ENCODE measurements at regions not wholly inside any gene's neighbourhood (a gene's known extent, or its start where the extent isn't known, plus 50 kb on each side); places are given as distances from the start of the nearest gene placed in this dataset.
A peak's percentile ranks its signal among the peaks of the same experiment; 100 is the strongest.

GRCh38 chr10:55019439-55019838 lies 218.4 kb upstream of the PCDH15 start:
- H2AFZ ChIP-seq (ENCODE audit: low read depth, low read length) = no peak overlapping the region
- peaks cover under 1% of the 10 kb centered on the region for H3K4me1 Mint-ChIP-seq (ENCODE audit: low read depth, unreplicated experiment)

GRCh38 chr10:55013318-55013717 lies 212.3 kb upstream of the PCDH15 start:
- Mint-ChIP-seq H3K27ac (ENCODE audit: unreplicated experiment) (no peak overlapping the region), H3K4me3 (ENCODE audit: unreplicated experiment) (no peak overlapping the region), H3K9me3 (ENCODE audit: unreplicated experiment) (no peaks in the 10 kb centered on the region), H3K27me3 (ENCODE audit: low read depth, unreplicated experiment) (no peaks in the 10 kb centered on the region), H3K36me3 (ENCODE audit: low read depth, unreplicated experiment) (no peaks in the 10 kb centered on the region), H3K4me1 (ENCODE audit: low read depth, unreplicated experiment) (no peaks in the 10 kb centered on the region)
- H3K27me3 ChIP-seq (ENCODE audit: insufficient read depth, low read length) = no peaks in the 10 kb centered on the region
- no peak overlapping the region for H3K4me2 ChIP-seq (ENCODE audit: low read length)
- H3K4me1 ChIP-seq (ENCODE audit: insufficient read depth, low read length) = no peaks in the 10 kb centered on the region
- no peak overlapping the region for H3K9ac ChIP-seq (ENCODE audit: low read length)
- H3K9me3 ChIP-seq (ENCODE audit: insufficient read depth, low read depth, low read length) = no peaks in the 10 kb centered on the region
- H3K4me3 ChIP-seq (ENCODE audit: insufficient read depth, low read depth, low read length) = no peak overlapping the region
- TF ChIP-seq CTCF (IDR thresholded peaks at IDR 0.05; ENCODE audit: insufficient read depth, low read depth, low read length) (no peak), EZH2 (IDR thresholded peaks at IDR 0.05; ENCODE audit: insufficient read depth, low read length) (no peak)
- H4K20me1 ChIP-seq (ENCODE audit: insufficient read depth, low read length) = no peaks in the 10 kb centered on the region
- H2AFZ ChIP-seq (ENCODE audit: low read depth, low read length) = no peak overlapping the region
- no peaks in the 10 kb centered on the region for H3K79me2 ChIP-seq (ENCODE audit: insufficient read depth, low read length)
- no peaks in the 10 kb centered on the region for H3K36me3 ChIP-seq (ENCODE audit: insufficient read depth, low read length)
- no peak for FAIRE-seq
- DNase-seq (ENCODE audit: low read depth) = no peak
- no peak overlapping the region for H3K27ac ChIP-seq (ENCODE audit: low read depth, low read length)

More at GRCh38 chr10:55019439-55019838, 218.4 kb upstream of the PCDH15 start:
- H3K9ac ChIP-seq (ENCODE audit: low read length) = no peak overlapping the region
- no peaks in the 10 kb centered on the region for H3K4me1 ChIP-seq (ENCODE audit: insufficient read depth, low read length)
- H3K27me3 ChIP-seq (ENCODE audit: insufficient read depth, low read length) = no peaks in the 10 kb centered on the region
- H3K4me3 ChIP-seq (ENCODE audit: insufficient read depth, low read depth, low read length) = no peak overlapping the region
- peak; percentile 58 for DNase-seq (ENCODE audit: low read depth)
- no peaks in the 10 kb centered on the region for H3K36me3 ChIP-seq (ENCODE audit: insufficient read depth, low read length)
- no peak overlapping the region for H3K27ac ChIP-seq (ENCODE audit: low read depth, low read length)
- Mint-ChIP-seq H3K36me3 (ENCODE audit: low read depth, unreplicated experiment) (no peaks in the 10 kb centered on the region), H3K9me3 (ENCODE audit: unreplicated experiment) (no peaks in the 10 kb centered on the region), H3K27ac (ENCODE audit: unreplicated experiment) (no peak overlapping the region), H3K27me3 (ENCODE audit: low read depth, unreplicated experiment) (no peaks in the 10 kb centered on the region), H3K4me3 (ENCODE audit: unreplicated experiment) (no peak overlapping the region)
- FAIRE-seq = no peak
- no peaks in the 10 kb centered on the region for H3K9me3 ChIP-seq (ENCODE audit: insufficient read depth, low read depth, low read length)
- no peak overlapping the region for H3K4me2 ChIP-seq (ENCODE audit: low read length)
- TF ChIP-seq EZH2 (IDR thresholded peaks at IDR 0.05; ENCODE audit: insufficient read depth, low read length) (no peak), CTCF (IDR thresholded peaks at IDR 0.05; ENCODE audit: insufficient read depth, low read depth, low read length) (no peak)
- no peaks in the 10 kb centered on the region for H4K20me1 ChIP-seq (ENCODE audit: insufficient read depth, low read length)
- H3K79me2 ChIP-seq (ENCODE audit: insufficient read depth, low read length) = no peaks in the 10 kb centered on the region

GRCh38 chr10:55002420-55002819 lies 201.4 kb upstream of the PCDH15 start:
- DNase-seq (ENCODE audit: low read depth) (no peak), FAIRE-seq (no peak)
- Histone ChIP-seq H3K27ac (ENCODE audit: low read depth, low read length) (no peak overlapping the region), H2AFZ (ENCODE audit: low read depth, low read length) (no peak overlapping the region), H3K4me3 (ENCODE audit: insufficient read depth, low read depth, low read length) (no peak overlapping the region), H3K4me1 (ENCODE audit: insufficient read depth, low read length) (no peaks in the 10 kb centered on the region), H3K9me3 (ENCODE audit: insufficient read depth, low read depth, low read length) (no peaks in the 10 kb centered on the region), H3K9ac (ENCODE audit: low read length) (no peak overlapping the region), H3K27me3 (ENCODE audit: insufficient read depth, low read length) (no peaks in the 10 kb centered on the region), H3K36me3 (ENCODE audit: insufficient read depth, low read length) (no peaks in the 10 kb centered on the region), H4K20me1 (ENCODE audit: insufficient read depth, low read length) (no peaks in the 10 kb centered on the region), H3K79me2 (ENCODE audit: insufficient read depth, low read length) (no peaks in the 10 kb centered on the region), H3K4me2 (ENCODE audit: low read length) (no peak overlapping the region)
- TF ChIP-seq EZH2 (IDR thresholded peaks at IDR 0.05; ENCODE audit: insufficient read depth, low read length) = no peak
- no peak for TF ChIP-seq CTCF (IDR thresholded peaks at IDR 0.05; ENCODE audit: insufficient read depth, low read depth, low read length)
- Mint-ChIP-seq H3K27ac (ENCODE audit: unreplicated experiment) (no peak overlapping the region), H3K36me3 (ENCODE audit: low read depth, unreplicated experiment) (no peaks in the 10 kb centered on the region), H3K27me3 (ENCODE audit: low read depth, unreplicated experiment) (no peaks in the 10 kb centered on the region), H3K9me3 (ENCODE audit: unreplicated experiment) (peaks cover 2% of the 10 kb centered on the region), H3K4me3 (ENCODE audit: unreplicated experiment) (no peak overlapping the region), H3K4me1 (ENCODE audit: low read depth, unreplicated experiment) (no peaks in the 10 kb centered on the region)

Data from astrocyte (in vitro differentiated cells and primary cell).